ENCODE measurements at regions not wholly inside any gene's neighbourhood (a gene's known extent, or its start where the extent isn't known, plus 50 kb on each side); places are given as distances from the start of the nearest gene placed in this dataset.

DNA sequence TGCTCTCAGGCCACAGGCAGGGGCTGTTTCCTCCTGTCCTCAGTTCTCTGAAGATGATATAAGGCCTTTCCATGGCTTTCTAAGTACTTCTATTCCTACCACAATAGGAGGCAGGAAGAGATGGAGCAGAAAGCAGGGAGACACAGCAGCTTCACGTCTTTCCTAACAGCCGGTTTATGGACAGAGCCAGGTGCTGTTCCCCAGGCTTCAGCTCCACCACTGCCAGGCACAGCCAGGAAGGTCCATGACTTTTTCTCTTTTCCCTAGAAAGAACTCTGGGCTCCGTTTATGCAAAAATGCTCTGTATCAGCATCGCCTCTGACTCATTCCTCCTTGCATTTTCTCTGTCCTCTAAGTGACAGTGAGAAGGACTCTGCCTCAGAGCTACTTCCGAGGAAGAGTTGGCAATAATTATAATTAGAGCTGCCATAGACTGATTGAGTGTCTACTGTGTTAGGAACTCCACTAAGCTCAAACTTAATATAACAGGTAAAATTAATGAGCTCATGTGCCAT lies 478.5 kb downstream of the RASEF start:
- H3K4me3 ChIP-seq (ENCODE audit: low read depth, low read length), result no peak overlapping the region
- TF ChIP-seq, protein P1, sequence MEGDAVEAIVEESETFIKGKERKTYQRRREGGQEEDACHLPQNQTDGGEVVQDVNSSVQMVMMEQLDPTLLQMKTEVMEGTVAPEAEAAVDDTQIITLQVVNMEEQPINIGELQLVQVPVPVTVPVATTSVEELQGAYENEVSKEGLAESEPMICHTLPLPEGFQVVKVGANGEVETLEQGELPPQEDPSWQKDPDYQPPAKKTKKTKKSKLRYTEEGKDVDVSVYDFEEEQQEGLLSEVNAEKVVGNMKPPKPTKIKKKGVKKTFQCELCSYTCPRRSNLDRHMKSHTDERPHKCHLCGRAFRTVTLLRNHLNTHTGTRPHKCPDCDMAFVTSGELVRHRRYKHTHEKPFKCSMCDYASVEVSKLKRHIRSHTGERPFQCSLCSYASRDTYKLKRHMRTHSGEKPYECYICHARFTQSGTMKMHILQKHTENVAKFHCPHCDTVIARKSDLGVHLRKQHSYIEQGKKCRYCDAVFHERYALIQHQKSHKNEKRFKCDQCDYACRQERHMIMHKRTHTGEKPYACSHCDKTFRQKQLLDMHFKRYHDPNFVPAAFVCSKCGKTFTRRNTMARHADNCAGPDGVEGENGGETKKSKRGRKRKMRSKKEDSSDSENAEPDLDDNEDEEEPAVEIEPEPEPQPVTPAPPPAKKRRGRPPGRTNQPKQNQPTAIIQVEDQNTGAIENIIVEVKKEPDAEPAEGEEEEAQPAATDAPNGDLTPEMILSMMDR (IDR thresholded peaks at IDR 0.05; ENCODE audit: low read depth, low read length), result no peak

GRCh38 chr9:82586918-82587356 lies 476.0 kb downstream of the RASEF start:
- TF ChIP-seq, protein P1 (IDR thresholded peaks at IDR 0.05; ENCODE audit: low read depth, low read length), result no peak

GRCh38 chr9:82588301-82589180 lies 474.4 kb downstream of the RASEF start:
- H3K4me3 ChIP-seq (ENCODE audit: low read depth, low read length), result no peak overlapping the region
- TF ChIP-seq, protein P1 (IDR thresholded peaks at IDR 0.05; ENCODE audit: low read depth, low read length), result no peak

More at GRCh38 chr9:82586918-82587356, 476.0 kb downstream of the RASEF start:
- no peak overlapping the region for H3K4me3 ChIP-seq (ENCODE audit: low read depth, low read length)

- TF ChIP-seq, protein P1 (IDR thresholded peaks at IDR 0.05; ENCODE audit: low read depth, low read length), result no peak
- no peak overlapping the region for H3K4me3 ChIP-seq (ENCODE audit: low read depth, low read length)
Observed at GRCh38 chr9:82590845-82591244, 472.1 kb downstream of the RASEF start.

DNA sequence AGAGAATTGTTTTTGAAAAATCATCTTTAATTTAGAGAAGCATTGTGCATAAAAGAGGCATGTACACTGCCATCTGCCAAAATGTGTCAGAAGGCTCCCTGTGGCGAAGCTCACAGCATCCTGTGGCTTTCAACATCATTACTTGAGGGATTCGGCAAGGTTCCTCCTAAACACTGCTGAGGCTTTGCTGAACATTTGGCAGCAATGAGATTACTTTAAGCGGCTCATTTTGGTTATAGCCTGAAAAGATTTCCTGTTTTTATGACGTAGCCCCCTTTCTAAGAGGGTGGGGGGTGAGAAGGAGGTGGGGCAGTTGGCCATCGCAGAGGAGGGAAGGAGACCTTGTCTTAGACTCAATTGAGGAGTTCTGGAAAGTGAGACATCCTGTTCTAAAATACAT lies 469.4 kb downstream of the RASEF start:
- H3K4me3 ChIP-seq (ENCODE audit: low read depth, low read length), result no peak overlapping the region
- TF ChIP-seq, protein P1 (IDR thresholded peaks at IDR 0.05; ENCODE audit: low read depth, low read length), result no peak

GRCh38 chr9:82597241-82598203 lies 465.4 kb downstream of the RASEF start:
- no peak overlapping the region for H3K4me3 ChIP-seq (ENCODE audit: low read depth, low read length)
- TF ChIP-seq, protein P1 (IDR thresholded peaks at IDR 0.05; ENCODE audit: low read depth, low read length), result no peak

Measured in WI38 (cell line).